Neural progenitor cell (in vitro differentiated cells): ENCODE measurements at regions not wholly inside any gene's neighbourhood (a gene's known extent, or its start where the extent isn't known, plus 50 kb on each side); places are given as distances from the start of the nearest gene placed in this dataset.

Source experiments
- EZH2 ChIP-seq: fragments of 200-600 bp; sonication (generic); IDR thresholded peaks from 2 replicates; pipeline ENCODE4 v1.6.1; 2017; ENCODE audit warnings: antibody characterized with exemption, mild to moderate bottlenecking, moderate library complexity
- TF ChIP-seq, protein P1 (sequence below): fragments of 200-600 bp; sonication (generic); IDR thresholded peaks from 2 replicates; pipeline ENCODE4 v1.5.1; 2017; ENCODE audit warnings: antibody characterized with exemption, mild to moderate bottlenecking

DNA sequence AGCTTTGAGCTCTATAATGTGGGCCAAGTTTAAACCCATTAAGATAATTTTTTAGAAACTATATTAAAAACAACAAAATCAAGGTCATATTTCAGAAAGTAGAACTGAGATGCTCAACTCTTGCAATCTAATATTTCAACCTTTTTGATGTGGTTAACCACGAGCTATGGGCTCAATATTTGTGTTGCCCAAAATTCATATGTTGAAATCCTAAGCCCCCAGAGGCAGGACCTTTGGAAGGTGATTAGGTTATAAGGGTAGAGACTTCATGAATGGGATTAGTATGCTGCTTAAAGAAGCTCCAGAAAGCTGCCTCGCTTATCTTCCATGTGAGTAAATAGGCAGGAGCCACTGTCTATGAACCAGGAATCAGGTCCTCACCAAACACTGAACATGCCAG is 284.4 kb downstream of the CRPPA start:
- TF ChIP-seq, protein P1, sequence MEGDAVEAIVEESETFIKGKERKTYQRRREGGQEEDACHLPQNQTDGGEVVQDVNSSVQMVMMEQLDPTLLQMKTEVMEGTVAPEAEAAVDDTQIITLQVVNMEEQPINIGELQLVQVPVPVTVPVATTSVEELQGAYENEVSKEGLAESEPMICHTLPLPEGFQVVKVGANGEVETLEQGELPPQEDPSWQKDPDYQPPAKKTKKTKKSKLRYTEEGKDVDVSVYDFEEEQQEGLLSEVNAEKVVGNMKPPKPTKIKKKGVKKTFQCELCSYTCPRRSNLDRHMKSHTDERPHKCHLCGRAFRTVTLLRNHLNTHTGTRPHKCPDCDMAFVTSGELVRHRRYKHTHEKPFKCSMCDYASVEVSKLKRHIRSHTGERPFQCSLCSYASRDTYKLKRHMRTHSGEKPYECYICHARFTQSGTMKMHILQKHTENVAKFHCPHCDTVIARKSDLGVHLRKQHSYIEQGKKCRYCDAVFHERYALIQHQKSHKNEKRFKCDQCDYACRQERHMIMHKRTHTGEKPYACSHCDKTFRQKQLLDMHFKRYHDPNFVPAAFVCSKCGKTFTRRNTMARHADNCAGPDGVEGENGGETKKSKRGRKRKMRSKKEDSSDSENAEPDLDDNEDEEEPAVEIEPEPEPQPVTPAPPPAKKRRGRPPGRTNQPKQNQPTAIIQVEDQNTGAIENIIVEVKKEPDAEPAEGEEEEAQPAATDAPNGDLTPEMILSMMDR = no peak
- no peak for TF ChIP-seq EZH2
